Ovary (tissue), 3 donors: ENCODE measurements at regions not wholly inside any gene's neighbourhood (a gene's known extent, or its start where the extent isn't known, plus 50 kb on each side); places are given as distances from the start of the nearest gene placed in this dataset.

Source experiments
- CTCF ChIP-seq, 3 donors: fragments of 450-650 bp in 2 of 3; fragments of 200-600 bp in 1 of 3; IDR thresholded peaks; one replicate each; pipeline versions ENCODE4 v1.5.1 to v1.8.0; 2016 to 2022; ENCODE audit warnings: antibody characterized with exemption in 3 of 3, mild to moderate bottlenecking in 1 of 3
- EP300 ChIP-seq: sonication (generic); formaldehyde crosslinking; IDR thresholded peaks from one replicate; pipeline ENCODE4 v1.6.1; 2017; ENCODE audit warnings: antibody characterized with exemption
- POLR2A ChIP-seq: fragments of 450-650 bp; IDR thresholded peaks from one replicate; pipeline ENCODE4 v1.6.1; 2017; ENCODE audit warnings: antibody characterized with exemption, mild to moderate bottlenecking, moderate library complexity
- donor health status: DM: no; HTN: no; CAD: no.

- no peak for TF ChIP-seq CTCF (IDR thresholded peaks at IDR 0.05)
- no peak for TF ChIP-seq POLR2A
- no peak for TF ChIP-seq EP300
These were observed 347.5 kb upstream of the SFSWAP start for GRCh38 chr12:131363393-131363792.
